H1 (cell line): ENCODE measurements at regions not wholly inside any gene's neighbourhood (a gene's known extent, or its start where the extent isn't known, plus 50 kb on each side); places are given as distances from the start of the nearest gene placed in this dataset.

ENCODE experiments used
- CHD2 ChIP-seq: IDR thresholded peaks from 2 replicates; pipeline ENCODE4 v1.6.1; 2012; ENCODE audit warnings: low read length, improper control_type of control experiment
- KDM4A ChIP-seq: IDR thresholded peaks from one replicate; pipeline ENCODE4 v1.7.1; 2012; ENCODE audit warnings: low read depth, mild to moderate bottlenecking, moderate library complexity, low read length, inconsistent platforms; ENCODE audit not compliant: severe bottlenecking
- SRF ChIP-seq: IDR thresholded peaks from 2 replicates; pipeline ENCODE4 v1.6.1; 2011; ENCODE audit warnings: mild to moderate bottlenecking, low read depth, low read length, moderate library complexity
- YY1 ChIP-seq: IDR thresholded peaks from 2 replicates; pipeline ENCODE4 v1.6.1; 2011; ENCODE audit warnings: low read depth, mild to moderate bottlenecking, low read length

GRCh38 chr3:187982142-187982541, 171.8 kb upstream of the LPP start (continued):
- no peak for TF ChIP-seq YY1
- TF ChIP-seq CHD2 = no peak
- no peak for TF ChIP-seq SRF
- no peak for TF ChIP-seq KDM4A
